NCI-H345 treated with DMSO at 0.1 percent for 48 hours (cell line): ENCODE measurements at regions not wholly inside any gene's neighbourhood (a gene's known extent, or its start where the extent isn't known, plus 50 kb on each side); places are given as distances from the start of the nearest gene placed in this dataset.
"Not testable (repeated sequence)": the region's sequence is repeated elsewhere in the genome, so short reads cannot be mapped to it uniquely, and the experiment has no call there.

Experiments
- DNase-seq: peaks from one replicate; lab custom pipeline; 2025; ENCODE audit not compliant: unreplicated experiment; lab: John Stamatoyannopoulos, UW

GRCh38 chr5:7202846-7203245, 193.1 kb upstream of the ADCY2 start:
- DNase-seq = no peak

- DNase-seq = no peak
These were observed 188.0 kb upstream of the ADCY2 start for GRCh38 chr5:7207979-7208378.

GRCh38 chr5:7208938-7209337, 187.0 kb upstream of the ADCY2 start:
- DNase-seq = peak; percentile 74

- DNase-seq = no peak
These were observed 186.3 kb upstream of the ADCY2 start for GRCh38 chr5:7209658-7210057.

GRCh38 chr5:7210549-7210948, 185.4 kb upstream of the ADCY2 start:
- DNase-seq = no peak

DNA sequence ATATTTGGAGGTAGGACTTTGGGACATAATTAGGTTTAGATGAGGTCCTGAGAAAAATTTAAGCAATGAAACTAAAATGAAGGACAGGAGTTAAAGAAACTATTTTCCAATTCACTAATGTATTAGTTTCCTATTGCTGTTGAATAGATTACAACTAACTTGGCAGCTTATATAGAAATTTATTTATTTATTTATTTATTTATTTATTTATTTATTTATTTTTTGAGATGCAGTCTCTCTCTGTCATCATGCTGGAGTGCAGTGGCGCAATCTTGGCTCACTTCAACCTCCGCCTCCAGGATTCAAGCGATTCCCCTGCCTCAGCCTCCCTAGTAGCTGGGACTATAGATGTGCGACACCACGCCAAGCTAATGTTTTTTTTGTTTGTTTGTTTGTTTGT, 182.4 kb upstream of the ADCY2 start:
- DNase-seq = no peak

GRCh38 chr5:7214906-7215416, 181.0 kb upstream of the ADCY2 start:
- no peak for DNase-seq

DNA sequence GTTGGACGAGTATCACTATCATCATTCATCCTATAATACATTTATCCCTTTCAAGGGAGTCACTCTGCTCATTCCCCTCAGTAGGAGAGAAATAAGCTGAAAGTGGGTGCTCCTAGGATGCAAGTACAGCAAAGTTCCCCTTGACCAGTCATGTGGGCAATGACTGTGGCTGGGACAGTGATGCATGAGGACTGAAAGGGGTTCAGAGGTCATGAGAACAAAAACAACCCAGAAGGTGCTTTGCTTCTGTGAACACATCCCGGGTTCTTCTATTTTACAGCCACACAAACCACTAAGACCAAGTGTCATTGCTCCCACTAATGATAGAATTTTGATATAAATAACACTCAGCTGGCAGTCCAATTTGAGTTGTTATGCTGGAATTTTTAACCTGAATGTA, 177.8 kb upstream of the ADCY2 start:
- no peak for DNase-seq

DNA sequence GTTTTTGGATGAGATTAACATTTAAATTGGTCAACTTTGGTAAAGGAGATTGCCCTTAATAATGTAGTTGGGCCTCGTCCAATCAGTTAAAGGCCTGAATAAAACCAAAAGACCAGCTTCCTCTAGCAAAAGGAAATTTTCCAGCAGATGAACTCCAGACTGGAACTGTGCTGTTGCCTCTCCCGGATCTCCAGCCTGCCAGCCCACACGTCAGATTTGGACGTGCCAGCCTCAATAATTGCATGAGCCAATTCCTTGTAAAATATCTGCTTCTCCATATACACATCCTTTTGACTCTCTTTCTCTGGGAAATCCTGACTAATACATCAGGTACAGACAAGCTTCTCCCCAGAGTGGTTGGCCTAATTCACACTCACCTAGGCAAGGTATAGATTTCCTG, 175.8 kb upstream of the ADCY2 start:
- DNase-seq = no peak

DNA sequence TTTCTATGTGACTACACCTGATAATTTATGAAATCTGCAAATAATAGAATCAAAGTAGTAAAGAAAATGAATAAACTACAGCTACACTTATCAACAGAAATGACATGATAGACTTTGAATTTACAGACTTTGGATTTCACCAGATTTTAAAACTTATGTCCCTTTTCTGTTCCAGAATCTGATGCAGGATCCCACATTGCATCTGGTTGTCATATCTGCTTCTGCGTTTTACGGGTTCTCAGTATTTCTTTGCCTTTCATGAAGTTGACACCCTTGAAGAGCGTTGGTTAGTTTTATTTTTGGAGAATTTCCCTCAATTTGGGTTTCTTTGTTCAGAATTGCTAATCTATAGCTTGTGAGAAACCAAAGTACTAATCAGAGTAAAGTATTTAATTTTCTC, 174.9 kb upstream of the ADCY2 start:
- no peak for DNase-seq

- no peak for DNase-seq
These were observed 170.1 kb upstream of the ADCY2 start for GRCh38 chr5:7225826-7226225.

GRCh38 chr5:7242118-7242710, 153.7 kb upstream of the ADCY2 start:
- no peak for DNase-seq

- no peak for DNase-seq
These were observed 151.7 kb upstream of the ADCY2 start for GRCh38 chr5:7244208-7244607.

- no peak for DNase-seq
These were observed 150.8 kb upstream of the ADCY2 start for GRCh38 chr5:7245121-7245651.

DNA sequence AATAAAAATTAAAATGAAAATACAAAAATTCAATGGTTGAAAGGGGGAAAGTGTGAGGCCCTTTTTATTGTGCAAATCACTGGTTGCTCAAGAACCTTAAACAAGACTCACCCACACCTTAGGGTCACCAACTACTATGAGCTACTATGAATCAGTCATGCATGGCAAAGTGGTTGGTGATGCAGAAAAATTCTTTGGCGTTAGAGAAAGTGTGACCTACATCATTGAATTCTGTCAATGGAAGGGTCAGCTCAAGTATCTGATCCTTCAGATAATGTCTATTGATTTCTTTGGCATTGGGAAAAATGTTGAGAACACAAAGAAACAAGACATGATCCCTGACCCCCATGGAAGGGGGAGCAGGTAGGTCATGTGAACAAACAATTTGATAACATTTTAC, 149.7 kb upstream of the ADCY2 start:
- DNase-seq = no peak

GRCh38 chr5:7250004-7250403, 145.9 kb upstream of the ADCY2 start:
- DNase-seq = no peak

GRCh38 chr5:7250611-7251010, 145.3 kb upstream of the ADCY2 start:
- DNase-seq = no peak

- no peak for DNase-seq
These were observed 144.8 kb upstream of the ADCY2 start for GRCh38 chr5:7251132-7251531.

DNA sequence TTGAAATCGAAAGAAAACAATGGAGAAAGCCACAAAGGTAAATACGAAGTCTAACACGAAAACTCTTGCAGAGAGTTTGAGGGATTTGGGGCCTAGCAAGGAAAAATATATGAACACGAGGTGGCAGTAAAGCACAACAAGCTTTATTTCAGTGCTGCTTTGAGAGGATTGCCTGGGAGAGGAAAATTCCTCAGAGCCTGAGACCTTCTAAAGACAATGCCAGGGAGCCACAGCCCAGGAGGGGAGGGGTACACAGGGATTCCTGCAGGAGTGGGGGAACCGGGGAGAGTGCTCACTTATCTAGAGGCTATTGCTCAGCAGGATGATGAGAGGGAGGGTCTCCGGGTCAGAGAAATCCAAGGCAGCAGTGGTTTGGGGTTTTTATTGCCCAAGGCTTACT, 134.9 kb upstream of the ADCY2 start:
- DNase-seq = peak; percentile 5

- DNase-seq = no peak
These were observed 134.0 kb upstream of the ADCY2 start for GRCh38 chr5:7261900-7262299.

GRCh38 chr5:7263398-7264015, 132.4 kb upstream of the ADCY2 start:
- not testable (repeated sequence) for DNase-seq

DNA sequence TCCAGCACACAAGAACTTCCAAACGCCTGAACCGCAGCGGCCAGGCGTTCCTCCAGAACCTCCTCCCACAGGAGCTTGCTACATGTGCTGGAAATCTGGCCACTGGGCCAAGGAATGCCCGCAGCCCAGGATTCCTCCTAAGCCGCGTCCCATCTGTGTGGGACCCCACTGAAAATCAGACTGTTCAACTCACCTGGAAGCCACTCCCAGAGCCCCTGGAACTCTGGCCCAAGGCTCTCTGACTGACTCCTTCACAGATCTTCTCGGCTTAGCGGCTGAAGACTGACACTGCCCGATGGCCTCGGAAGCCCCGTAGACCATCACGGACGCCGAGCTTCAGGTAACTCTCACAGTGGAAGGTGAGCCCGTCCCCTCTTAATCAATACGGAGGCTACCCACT, 130.2 kb upstream of the ADCY2 start:
- DNase-seq = not testable (repeated sequence)

DNA sequence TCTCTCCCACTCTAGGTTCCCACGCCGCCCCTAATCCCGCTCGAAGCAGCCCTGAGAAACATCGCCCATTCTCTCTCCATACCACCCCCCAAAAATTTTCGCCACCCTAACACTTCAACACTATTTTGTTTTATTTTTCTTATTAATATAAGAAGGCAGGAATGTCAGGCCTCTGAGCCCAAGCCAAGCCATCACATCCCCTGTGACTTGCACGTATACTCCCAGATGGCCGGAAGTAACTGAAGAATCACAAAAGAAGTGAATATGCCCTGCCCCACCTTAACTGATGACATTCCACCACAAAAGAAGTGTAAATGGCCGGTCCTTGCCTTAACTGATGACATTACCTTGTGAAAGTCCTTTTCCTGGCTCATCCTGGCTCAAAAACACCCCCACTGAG, 127.2 kb upstream of the ADCY2 start:
- DNase-seq = not testable (repeated sequence)
